ENCODE measurements at regions not wholly inside any gene's neighbourhood (a gene's known extent, or its start where the extent isn't known, plus 50 kb on each side); places are given as distances from the start of the nearest gene placed in this dataset.
"Not testable (repeated sequence)": the region's sequence is repeated elsewhere in the genome, so short reads cannot be mapped to it uniquely, and the experiment has no call there.

DNA sequence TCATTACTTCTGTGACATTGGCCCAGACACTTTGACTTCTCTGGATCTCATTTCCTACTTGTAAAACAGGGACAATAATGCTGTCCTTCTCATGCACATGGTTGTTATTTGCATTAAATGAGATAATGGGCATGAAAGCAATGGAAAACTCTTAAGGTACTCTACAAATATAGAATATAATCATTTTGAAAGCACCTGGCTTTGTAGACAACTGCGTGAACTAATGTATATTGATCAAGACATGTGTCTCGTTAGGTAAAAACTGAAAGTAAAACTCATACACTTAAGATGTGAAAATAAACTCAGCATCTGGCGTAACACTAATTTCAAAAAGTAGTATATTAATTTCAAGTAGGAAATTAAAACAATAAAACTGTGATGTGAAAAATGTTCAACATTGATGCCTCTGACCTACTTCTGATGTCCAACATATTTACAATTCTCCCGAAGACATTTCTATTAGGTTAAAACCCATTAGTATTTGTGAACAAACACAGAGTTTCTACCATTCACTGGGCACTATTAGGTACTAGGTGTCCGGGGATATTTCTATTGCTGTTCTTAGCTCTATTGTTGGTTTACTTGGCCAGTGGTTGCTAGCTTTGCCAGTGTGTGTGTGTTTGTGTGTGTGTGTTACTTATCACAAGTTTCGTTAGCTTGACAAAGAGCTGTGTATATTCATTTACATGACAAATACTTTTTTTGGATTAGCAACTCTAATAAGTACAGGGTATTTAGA is 220.5 kb downstream of the KCNRG start:
- DNase-seq: peak in 1 of 2 donors; percentile 32

GRCh38 chr13:50236898-50237318 is 221.7 kb downstream of the KCNRG start:
- peak; percentile 34 to 74 for DNase-seq

DNA sequence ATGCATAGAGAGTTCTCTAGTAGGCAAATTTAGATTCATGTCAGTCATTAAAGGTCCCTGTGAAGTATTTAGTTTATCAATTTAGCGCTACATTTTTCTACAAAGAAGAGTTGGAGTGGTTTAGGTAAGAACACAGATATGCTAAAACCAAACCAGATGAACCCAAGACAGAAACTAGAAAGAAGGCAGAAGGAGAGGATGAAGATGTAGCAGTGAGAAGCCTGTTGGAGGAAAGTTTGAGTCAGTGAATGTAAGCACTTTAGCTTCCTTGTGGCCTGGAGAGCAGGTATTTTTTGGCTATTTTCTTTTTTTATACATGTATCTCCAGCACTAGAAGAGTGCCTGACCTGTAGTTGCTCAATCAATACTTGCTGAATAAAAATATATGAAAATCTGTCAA is 223.7 kb downstream of the KCNRG start:
- DNase-seq: no peak

GRCh38 chr13:50241479-50241878 is 226.2 kb downstream of the KCNRG start:
- DNase-seq: no peak

- no peak for DNase-seq
Measured at GRCh38 chr13:50243931-50244330, 228.7 kb downstream of the KCNRG start.

DNA sequence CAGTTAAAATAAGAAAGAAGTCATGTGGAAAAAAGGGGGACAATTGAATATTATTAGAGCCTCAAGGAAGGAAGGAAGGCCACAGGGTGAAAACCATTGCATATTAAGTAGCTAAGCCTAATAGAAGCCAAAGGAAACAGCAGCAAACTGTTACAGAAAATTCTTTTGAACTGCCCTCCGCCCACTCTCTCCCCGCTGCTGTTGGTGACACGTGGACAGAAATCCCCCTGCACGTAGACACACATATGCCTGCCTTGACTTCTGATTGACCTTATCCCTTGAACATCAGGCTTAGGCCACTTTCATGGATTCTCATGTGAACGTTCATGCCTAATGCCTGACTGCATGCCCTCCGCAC is 229.1 kb downstream of the KCNRG start:
- no peak for DNase-seq

DNA sequence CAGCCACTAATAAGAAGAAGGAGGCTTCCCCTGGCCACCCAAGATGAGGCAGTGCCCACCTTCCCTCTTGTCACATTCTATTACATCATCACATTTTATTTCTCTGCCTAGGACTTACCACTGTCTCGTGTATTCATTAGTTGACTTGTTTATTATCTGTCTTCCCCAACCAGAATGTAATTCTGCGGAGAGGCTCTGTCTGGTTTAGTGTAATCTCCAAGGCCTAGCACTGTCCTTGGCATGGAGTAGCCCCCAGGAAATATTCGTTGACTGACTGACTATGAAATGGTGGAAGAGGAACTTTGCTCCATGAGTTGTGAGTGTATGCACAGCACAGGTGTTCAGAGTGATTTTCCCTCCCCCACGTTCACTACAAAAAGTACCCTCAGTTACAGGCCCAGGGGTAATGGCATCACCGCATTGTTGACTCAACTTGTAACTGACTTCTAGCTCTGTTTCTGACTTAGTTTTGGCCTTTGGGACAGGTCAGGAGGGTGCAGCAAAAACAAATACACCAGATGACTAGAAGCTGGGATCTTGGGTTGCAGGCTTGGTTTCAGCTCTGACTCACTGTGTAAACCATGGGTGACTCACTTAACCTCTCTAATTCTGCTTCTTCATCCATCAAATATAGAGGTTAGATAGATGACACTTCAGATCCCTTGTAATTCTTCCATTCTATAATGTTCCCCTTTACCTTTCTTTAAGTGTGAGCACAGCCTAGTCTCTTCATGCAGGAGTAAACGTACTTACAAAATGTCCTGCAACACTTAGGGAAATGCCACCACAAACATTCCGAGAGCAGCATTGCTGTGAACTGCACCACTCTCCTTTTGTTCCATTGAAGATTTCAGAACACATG is 229.7 kb downstream of the KCNRG start:
- DNase-seq: peak in 1 of 2 donors; percentile 25

- DNase-seq: no peak
Measured at GRCh38 chr13:50247223-50247622, 232.0 kb downstream of the KCNRG start.

DNA sequence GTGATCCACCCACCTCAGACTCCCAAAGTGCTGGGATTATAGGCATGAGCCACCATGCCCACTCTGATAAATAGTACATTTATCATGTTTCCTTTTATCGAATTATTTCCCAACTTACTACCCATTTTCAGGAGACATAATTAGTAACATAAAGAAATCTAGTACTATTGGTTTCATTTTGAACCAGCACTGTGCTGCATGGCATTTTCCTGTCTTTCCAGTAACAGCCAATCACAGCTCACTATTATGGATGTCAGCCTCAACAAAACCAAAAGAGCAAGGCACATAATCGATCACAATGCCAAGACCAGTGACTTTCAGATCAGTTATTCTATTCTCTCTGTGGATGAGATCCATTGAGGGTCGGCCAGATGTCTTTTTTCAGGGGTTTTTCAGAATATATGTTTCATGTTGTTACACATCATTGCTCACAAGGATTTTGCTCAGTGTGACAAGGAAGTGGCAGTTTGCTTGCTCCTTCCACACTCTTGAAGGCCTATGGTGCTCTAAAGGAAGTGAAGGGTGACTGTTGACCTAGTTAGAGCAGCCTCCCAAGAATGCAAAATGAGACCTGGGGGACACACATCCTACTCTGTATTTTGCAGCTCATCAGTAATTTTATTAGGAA is 233.4 kb downstream of the KCNRG start:
- peak in 1 of 2 donors; percentile 26 for DNase-seq

GRCh38 chr13:50249144-50249521 is 233.9 kb downstream of the KCNRG start:
- DNase-seq: no peak

GRCh38 chr13:50250401-50250800 is 235.2 kb downstream of the KCNRG start:
- DNase-seq: peak in 1 of 2 donors; percentile 11

DNA sequence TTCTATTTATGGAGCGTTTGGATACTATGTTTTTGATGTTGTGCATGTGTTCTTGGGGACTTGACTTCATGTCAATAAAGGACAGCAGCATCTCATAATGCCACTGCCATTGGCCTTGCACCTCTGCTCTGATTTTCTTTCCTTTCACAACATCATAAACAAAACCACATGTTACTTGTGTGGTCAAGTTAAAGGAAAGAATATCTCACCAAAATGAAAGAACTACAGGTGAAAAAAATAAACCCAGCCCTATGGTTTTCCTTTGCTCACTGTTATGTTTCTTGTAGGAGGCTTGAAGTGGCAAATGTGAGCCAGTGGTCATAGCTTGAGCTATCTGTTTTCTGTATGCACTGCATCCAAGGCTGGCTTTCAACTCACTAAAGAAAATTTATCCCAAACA is 240.4 kb downstream of the KCNRG start:
- DNase-seq: peak in 1 of 2 donors; percentile 45

- DNase-seq: not testable (repeated sequence)
Measured at GRCh38 chr13:50256536-50257321, 241.5 kb downstream of the KCNRG start.

DNA sequence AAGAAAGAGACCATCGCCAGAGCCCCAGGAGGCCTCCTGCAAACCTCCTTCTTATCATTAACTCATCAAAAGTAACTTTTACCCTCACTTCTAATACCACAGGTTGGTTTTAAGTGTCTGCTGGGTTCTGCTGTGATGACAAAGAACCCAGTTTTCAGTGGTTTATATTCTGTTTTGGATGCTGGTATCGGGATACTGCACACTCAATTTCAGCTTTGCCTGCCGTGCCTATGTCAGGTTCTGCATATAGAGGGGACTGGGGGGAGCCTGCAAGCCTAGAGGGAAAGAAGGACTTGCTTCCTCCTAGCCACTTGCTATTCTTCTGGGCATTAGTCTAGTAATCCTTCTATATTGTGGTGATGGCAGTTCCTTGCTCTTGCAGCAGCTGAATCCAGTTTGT is 242.4 kb downstream of the KCNRG start:
- no peak for DNase-seq

- no peak for DNase-seq
Measured at GRCh38 chr13:50261130-50261901, 246.1 kb downstream of the KCNRG start.

DNA sequence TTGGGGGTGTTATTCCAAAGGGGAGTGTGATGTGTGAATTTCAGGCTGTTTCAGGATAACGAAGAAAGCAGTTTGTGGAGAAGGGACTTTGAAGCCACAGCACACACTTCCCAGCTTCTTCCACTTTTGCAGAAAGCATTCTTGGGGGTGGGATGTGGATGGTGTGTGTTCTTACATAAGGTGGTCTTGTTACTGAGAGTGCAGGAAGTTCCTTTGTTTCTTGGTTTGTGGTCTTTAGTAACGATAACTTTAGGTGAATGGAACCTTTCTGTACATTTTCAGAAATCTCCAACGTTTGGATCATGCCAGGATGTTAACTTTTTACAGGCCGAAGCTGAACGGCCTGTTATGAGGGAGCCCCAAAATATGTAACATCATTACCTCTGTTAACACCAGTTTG is 251.8 kb downstream of the KCNRG start:
- no peak for DNase-seq

- DNase-seq: no peak
Measured at GRCh38 chr13:50267917-50268316, 252.7 kb downstream of the KCNRG start.

- DNase-seq: no peak
Measured at GRCh38 chr13:50268500-50268899, 253.3 kb downstream of the KCNRG start.

DNA sequence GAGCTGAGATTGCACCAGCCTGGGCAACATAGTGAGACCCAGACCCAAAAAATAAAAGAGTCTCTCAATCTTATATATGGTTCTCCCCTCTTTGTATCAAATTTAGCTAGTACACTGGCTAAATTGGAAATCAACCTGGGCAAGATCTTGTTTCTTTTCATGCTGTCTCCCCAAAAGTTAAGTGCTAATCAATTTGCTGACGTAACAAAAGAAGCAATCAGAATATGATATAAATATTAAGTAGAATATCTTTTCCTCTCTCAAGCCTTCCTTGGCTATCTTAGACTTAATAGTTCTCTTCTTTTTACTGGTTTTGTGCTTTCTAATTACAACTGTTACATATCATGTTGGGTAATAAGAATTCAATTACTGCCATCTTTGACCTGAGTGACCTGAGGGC is 258.9 kb downstream of the KCNRG start:
- no peak for DNase-seq

DNA sequence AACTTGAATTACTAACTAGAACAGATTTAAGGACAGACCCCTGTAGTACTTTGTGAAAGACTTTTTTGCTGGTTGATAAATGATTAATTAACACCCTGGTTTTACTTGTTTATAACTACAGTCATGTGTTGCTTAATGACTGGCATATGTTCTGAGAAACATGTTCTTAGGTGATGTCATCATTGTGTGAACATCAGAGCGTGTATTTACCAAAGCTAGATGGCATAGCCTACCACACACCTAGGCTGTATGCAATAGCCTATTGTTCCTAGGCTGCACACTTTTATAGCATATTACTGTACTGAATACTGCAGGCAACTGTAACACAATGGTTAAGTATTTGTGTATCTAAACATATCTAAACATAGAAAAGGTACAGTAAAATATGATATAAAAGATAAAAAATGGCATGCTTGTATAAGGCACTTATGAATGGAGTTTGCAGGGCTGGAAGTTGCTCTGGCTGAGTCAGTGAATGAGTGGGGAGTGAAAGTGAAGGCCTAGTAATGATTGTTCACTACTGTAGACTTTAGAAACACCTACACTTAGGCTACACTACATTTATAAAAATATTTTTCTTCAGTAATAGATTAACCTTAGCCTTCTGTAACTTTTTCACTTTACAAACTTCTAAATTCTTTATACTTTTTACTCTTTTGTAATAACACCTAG is 260.3 kb downstream of the KCNRG start:
- DNase-seq: no peak

DNA sequence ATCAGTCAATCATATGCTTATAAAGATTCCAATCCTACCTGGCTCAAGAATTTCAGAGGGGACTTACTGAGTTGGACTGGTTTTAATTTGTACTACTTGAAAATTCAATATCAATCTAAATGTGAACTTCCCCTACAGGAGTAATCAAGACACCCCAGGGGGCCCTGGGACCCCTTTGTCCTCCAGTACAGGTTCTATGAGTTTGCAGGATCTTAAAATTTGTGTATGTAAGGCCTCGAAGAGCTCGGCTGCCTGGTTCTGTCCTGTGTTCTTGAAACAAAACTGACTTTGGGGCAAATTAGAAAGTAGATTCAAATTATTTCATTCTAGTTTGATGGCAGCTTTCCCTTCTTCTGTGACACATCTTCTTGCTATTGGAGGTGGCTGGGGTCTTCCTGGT is 261.3 kb downstream of the KCNRG start:
- DNase-seq: no peak

GRCh38 chr13:50277127-50277526 is 261.9 kb downstream of the KCNRG start:
- DNase-seq: no peak
